AG08395 (cell line): ENCODE measurements at regions not wholly inside any gene's neighbourhood (a gene's known extent, or its start where the extent isn't known, plus 50 kb on each side); places are given as distances from the start of the nearest gene placed in this dataset.
A peak's percentile ranks its signal among the peaks of the same experiment; 100 is the strongest.
"Not testable (repeated sequence)": the region's sequence is repeated elsewhere in the genome, so short reads cannot be mapped to it uniquely, and the experiment has no call there.

ENCODE experiments used
- DNase-seq: peaks from one replicate; pipeline ENCODE4 v3.0.0; 2012; ENCODE audit warnings: mixed read lengths, low spot score

- DNase-seq = no peak
Observed at GRCh38 chr15:45948181-45948621, 313.4 kb downstream of the SQOR start.

- no peak for DNase-seq
Observed at GRCh38 chr15:45958924-45959323, 324.1 kb downstream of the SQOR start.

GRCh38 chr15:45962733-45963132 lies 327.9 kb downstream of the SQOR start:
- DNase-seq = no peak

- DNase-seq = no peak
Observed at GRCh38 chr15:45970542-45970941, 335.7 kb downstream of the SQOR start.

GRCh38 chr15:45980366-45980765 lies 345.5 kb downstream of the SQOR start:
- DNase-seq = no peak

GRCh38 chr15:45981625-45982024 lies 346.8 kb downstream of the SQOR start:
- DNase-seq = no peak

GRCh38 chr15:45991863-45992262 lies 357.0 kb downstream of the SQOR start:
- no peak for DNase-seq

GRCh38 chr15:45993072-45993471 lies 358.2 kb downstream of the SQOR start:
- DNase-seq = no peak

- no peak for DNase-seq
Observed at GRCh38 chr15:45993508-45993907, 358.7 kb downstream of the SQOR start.

- no peak for DNase-seq
Observed at GRCh38 chr15:45995800-45996199, 361.0 kb downstream of the SQOR start.

- no peak for DNase-seq
Observed at GRCh38 chr15:46014532-46014931, 379.7 kb downstream of the SQOR start.

- DNase-seq = no peak
Observed at GRCh38 chr15:46034755-46035154, 399.9 kb downstream of the SQOR start.

- no peak for DNase-seq
Observed at GRCh38 chr15:46039703-46040102, 404.9 kb downstream of the SQOR start.

- no peak for DNase-seq
Observed at GRCh38 chr15:46041905-46042304, 407.1 kb downstream of the SQOR start.

GRCh38 chr15:46059921-46060594 lies 425.2 kb downstream of the SQOR start:
- DNase-seq = no peak

- no peak for DNase-seq
Observed at GRCh38 chr15:46061002-46061401, 426.2 kb downstream of the SQOR start.

- DNase-seq = no peak
Observed at GRCh38 chr15:46077220-46077619, 442.4 kb downstream of the SQOR start.

GRCh38 chr15:46079046-46079445 lies 444.2 kb downstream of the SQOR start:
- DNase-seq = no peak

- peak; percentile 5 for DNase-seq
Observed at GRCh38 chr15:46080016-46080415, 445.2 kb downstream of the SQOR start.

- peak; percentile 9 for DNase-seq
Observed at GRCh38 chr15:46088486-46089445, 453.9 kb downstream of the SQOR start.

GRCh38 chr15:46089467-46089935 lies 454.7 kb downstream of the SQOR start:
- no peak for DNase-seq

- peak; percentile 22 for DNase-seq
Observed at GRCh38 chr15:46091860-46092450, 457.1 kb downstream of the SQOR start.

- DNase-seq = not testable (repeated sequence)
Observed at GRCh38 chr15:46098006-46098405, 463.2 kb downstream of the SQOR start.
